Activated CD4-positive, CD25-positive, alpha-beta regulatory T cell treated with anti-CD3 and anti-CD28 coated beads, Interleukin-2, amount 50 U/mL, for 16 hours (primary cell): ENCODE measurements at regions not wholly inside any gene's neighbourhood (a gene's known extent, or its start where the extent isn't known, plus 50 kb on each side); places are given as distances from the start of the nearest gene placed in this dataset.

Source experiments
- DNase-seq: peaks from one replicate; pipeline ENCODE4 v3.0.0-alpha.2; 2020; ENCODE audit warnings: low read depth, low spot score

DNA sequence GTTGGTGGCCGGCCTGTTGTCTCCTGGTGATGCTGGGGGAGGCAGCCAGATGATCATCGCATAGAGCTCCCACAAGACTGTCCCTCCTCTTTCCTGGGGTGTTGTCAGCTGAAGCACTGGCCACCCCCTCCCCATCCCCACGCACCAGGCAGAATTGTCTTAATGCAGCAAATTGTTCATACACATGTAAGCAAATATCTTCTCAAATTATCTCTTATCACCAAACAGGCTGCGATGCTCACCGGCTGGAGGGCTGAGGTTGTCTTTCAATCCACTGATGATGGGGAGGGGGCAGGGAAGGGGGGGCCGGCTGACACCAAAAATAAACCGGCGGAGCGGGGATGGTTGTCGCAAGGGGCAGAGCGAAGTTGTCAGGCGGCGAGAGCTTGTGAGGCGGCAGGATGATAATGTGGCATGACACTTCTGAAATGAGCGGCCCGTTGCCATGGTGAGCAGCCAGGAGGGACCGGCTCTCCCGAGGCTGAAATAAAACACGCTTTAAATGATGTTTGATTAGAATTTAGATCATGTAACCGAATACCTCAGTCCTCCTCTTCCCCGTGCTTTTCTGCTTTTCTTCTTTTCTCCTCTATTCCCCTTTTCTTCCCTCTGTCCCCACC lies 59.8 kb downstream of the MRM1 start:
- no peak for DNase-seq

DNA sequence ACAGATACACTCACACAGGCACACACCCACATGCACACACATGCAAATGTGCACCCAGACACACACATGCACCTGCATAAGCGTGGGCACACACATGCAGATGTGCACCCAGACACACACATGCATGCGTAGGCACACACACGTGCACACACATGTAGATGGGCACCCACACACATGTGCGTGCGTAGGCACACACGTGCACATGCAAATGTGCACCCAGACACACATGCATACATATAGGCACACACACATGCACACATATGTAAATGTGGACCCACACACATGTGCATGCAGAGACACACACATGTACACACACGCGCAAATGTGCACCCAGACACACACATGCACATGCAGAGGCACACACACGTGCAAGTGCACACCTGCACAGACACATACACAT lies 60.3 kb downstream of the MRM1 start:
- DNase-seq, result no peak

DNA sequence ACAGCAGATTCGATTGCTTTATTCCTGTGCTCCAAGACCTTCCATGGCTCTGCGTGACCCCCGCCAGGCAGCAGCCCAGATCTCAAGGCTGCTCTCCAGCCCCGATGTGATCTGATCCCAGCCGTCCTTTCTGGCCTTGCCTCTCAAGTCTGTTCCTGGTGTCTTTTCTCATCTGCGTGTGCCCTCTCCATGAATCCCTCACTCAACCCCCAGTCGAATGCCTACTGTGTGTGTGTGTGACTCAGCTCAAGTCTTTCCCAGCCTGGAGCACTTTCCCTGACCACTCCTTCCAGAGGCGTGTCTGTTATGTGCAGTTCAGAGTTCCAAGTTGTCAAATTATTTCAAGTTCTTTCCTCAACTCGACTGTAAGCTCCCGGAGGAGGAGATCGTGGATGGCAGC lies 64.0 kb downstream of the MRM1 start:
- DNase-seq, result no peak

- no peak for DNase-seq
These were observed 66.5 kb downstream of the MRM1 start for GRCh38 chr17:36667922-36668321.

DNA sequence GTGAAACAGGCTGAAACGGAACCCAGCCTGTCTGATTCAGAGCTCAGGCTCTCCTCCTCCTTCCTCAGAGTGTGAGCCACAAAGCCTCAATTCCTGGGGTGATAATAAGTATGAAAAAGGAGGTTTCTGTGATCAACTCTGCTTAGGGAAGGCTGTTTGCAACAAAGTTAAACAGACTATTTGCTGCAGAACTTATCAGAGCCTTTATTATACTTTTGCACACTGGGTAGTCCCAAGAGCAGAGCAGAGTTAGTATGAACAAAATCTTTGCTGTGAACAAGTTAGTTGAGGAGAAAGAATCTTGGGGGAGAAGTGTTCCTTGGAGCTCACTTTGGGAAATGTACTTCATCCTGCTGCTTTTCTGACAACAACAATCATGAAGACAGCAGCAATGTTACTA lies 67.4 kb downstream of the MRM1 start:
- no peak for DNase-seq

DNA sequence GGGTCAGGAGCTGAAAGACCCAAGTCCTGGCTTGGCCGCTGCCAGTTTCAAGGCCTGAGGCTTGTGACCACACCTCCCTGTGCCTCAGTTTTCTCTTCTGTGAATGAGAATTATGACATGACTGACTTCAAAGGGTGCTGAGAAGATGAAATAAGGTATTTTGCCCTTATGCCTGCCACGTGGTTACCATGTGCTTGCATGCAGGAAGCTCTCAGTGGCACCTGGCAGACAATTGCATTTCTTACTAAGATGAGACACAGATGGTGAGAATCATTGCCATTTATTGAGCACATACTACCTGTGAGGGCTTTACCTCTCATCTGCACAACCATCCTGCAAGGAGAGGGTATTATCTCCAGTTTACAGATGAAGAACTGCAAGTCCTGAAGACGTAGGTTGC lies 69.8 kb downstream of the MRM1 start:
- no peak for DNase-seq

- DNase-seq, result no peak
These were observed 71.1 kb downstream of the MRM1 start for GRCh38 chr17:36672403-36672918.

GRCh38 chr17:36673068-36673467 lies 71.7 kb downstream of the MRM1 start:
- DNase-seq, result no peak

DNA sequence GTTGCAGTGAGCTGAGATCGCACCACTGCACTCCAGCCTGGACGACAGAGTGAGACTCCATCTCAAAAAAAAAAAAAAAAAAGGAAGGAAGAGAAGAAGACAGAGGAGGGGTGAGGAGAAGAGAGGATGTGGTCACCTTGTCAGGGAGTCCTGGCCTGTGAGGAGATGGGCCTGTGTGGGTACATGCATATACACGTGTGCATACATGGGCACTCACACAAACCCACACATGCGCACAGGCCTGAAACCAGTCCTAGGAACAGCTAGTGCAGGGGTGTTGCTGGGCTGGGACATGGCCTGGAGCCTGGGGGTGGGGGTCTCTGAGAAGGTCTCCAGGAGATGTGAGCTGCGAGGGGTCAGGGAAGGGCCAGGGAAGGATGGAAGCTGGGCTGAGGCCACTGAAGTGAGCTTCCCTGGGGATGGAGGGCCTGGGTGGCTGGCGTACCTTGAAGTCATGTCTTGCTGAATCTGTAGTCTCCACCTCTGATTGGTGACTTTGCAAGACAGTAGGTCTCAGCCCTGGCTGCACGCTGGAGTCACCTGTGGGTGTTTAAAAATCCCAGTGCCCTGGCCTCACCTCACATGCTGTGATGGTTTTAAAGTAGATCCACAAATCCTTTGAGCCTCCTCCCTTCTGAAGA lies 72.4 kb downstream of the MRM1 start:
- no peak for DNase-seq

- DNase-seq, result no peak
These were observed 72.9 kb downstream of the MRM1 start for GRCh38 chr17:36674278-36674650.

GRCh38 chr17:36675250-36675649 lies 73.9 kb downstream of the MRM1 start:
- no peak for DNase-seq

DNA sequence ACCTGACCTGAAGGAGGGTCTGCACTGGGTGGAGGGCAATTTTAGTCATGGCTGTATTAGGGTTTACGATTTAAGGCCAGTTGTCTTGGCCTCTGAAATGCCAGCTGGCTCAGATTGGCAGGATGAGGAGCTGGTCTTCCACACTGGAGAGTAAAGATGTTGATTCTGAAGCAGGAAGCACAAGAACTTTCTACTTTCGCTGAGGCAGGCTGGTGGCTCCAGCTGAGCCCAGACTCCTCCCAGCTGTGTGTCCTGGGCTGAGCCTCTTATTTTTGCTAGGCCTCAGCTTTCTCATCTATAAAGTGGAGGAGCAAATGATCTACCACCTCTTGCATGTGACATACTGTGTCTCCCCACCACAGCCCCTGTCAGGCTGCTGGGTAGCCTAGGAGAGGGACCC lies 74.4 kb downstream of the MRM1 start:
- DNase-seq, result no peak

DNA sequence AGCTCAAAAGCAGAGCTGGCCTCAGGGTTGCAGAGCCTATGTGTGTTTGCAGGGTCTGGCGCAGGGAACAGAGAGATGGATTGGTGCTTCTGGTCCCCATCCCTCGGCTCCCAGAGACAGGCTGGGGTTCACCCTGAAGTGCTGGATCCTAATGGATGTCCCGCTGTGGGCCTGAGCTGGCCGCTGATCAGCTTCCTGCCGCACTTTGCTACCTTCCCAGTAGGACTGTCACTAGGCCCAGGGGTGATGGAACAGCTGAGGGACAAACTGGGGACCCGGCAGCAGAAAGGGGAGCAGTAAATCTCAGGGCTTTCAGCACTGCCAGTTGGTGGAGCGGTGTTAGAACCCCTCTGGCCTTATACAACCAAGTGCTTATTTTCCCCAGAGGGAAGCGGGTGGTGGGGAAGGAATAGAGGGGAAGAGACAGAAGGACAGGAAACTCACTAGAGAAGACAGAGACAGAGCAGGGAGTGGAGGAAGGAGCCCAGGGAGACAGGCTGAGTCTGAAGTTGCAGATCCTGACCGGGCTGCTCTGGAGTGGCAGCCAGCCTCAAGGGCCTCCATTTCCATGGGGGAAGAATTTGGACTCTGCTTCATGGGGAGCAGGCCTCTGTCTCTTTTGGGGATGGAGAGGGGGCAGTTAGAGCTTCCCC lies 78.6 kb downstream of the MRM1 start:
- DNase-seq, result no peak

- no peak for DNase-seq
These were observed 79.4 kb downstream of the MRM1 start for GRCh38 chr17:36680701-36681202.

GRCh38 chr17:36682773-36683172 lies 81.4 kb downstream of the MRM1 start:
- no peak for DNase-seq

DNA sequence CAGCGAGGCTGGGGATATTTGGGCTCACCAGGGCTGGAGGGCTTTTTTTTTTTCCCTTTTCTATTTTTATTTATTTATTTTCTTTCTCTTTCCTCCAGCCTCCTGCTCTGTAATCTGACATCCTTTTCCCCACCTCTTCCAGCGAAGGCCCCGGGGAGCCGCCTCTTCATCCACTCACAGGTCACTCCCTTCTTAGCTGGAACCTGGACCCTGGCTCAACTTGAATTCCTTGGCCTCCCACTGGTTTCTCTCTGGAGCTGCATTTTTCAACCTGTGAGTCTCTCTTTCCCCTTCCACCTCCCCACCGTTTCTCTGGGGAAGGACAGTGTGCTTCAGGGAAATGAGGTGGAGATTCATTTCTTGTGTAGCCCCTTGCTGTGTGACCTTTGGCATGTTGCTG lies 82.0 kb downstream of the MRM1 start:
- no peak for DNase-seq

DNA sequence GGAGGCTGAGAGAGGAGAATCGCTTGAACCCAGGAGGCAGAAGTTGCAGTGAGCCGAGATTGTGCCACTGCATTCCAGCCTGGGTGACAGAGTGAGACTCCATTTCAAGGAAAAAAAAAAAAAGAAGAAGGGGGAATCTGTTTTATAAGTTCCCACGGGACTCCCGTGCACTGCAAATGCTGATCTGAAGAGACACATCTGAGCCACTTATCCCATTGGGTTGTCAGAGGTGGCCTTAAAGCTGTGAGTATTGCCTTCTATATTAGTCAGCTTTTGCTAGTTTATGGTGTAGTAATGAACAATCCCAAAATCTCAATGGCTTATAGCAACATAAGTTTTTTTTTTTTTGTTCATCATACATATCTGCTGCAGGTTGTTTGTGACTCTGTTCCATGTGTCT lies 82.8 kb downstream of the MRM1 start:
- DNase-seq, result no peak

DNA sequence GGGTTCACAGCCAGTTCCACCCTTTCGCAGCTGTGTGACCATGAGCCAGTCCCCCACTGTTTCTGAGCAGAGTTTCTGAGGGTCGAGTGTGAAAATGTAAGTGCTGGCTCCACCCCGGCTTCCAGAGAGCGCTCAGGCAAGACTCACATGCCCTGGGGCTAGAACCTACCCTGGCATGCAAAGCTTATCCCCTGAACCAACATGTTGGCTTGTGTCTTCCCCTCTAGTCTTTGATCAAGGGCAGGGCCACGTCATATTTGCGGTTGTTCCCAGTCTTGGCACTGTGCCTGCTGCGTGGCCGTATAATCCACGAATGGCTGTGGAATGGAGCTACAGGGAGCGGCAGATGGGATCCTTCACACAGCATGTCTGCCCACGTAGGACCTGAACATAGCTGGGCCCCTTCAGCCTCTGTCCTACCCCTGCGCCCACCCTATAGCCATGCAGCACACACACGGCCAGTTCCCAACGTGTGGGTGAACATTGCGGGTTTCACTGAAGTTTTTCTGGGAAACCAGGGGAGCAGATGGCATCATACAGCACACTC lies 84.8 kb downstream of the MRM1 start:
- no peak for DNase-seq

- DNase-seq, result no peak
These were observed 86.4 kb downstream of the MRM1 start for GRCh38 chr17:36687736-36688135.

DNA sequence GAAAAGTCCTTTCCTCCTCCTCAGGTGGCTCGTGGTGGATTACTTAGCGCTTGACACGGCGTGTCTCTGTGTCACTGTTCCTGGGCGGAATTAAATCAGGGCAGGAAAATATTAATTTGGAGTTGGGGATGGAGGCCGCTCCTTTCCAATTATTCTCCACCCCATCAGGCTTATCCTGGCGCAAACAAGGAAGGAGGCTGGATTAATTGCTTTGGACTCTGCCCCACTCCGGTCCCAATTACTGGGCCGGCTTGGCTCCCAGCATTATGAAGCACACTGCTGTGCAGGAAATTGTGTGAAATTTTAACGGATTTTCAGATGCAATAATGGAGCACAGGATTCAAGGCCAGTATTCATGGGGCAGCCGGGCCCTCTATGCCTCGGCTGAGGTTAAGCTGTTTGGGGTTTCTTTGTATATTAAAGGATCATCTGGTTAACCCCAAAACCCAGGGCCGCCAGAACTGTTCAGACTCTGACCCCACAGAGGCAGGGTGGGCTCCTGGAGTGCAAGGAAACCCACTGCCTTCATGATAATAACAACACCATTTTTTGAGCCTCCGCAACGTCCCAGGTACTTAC lies 87.8 kb downstream of the MRM1 start:
- DNase-seq, result no peak

DNA sequence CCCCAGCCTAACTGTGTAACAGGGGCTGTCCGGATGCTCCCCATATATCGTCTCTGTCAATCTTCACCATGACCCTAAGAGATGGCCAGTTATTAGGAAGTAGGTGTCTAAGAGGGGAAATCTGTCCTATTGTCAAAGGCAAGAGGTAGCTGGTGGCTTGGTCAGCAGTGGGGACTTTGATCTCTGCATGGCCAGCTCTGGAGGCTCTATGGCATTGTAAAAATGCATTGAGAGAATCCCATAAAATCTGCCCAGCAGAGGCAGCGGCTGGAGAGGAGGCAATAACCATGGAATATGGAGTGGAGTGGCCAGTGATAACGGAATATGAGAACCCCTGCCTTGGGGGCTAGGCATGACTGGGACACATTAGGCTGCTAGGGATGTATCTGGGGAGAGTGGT lies 88.8 kb downstream of the MRM1 start:
- no peak for DNase-seq

GRCh38 chr17:36691606-36692005 lies 90.2 kb downstream of the MRM1 start:
- no peak for DNase-seq
